Bronchial epithelial cell (primary cell): ENCODE measurements at regions not wholly inside any gene's neighbourhood (a gene's known extent, or its start where the extent isn't known, plus 50 kb on each side); places are given as distances from the start of the nearest gene placed in this dataset.

Experiments
- DNase-seq: peaks from one replicate; pipeline ENCODE4 v3.0.0-alpha.2; 2010; ENCODE audit warnings: low read depth
- FAIRE-seq: peaks from 2 replicates; lab custom pipeline; 2011; peaks lifted over from hg19 to GRCh38; lab: Jason Lieb, UNC
- H3K27me3 ChIP-seq: 2 replicates; pipeline ENCODE4 v1.5.1; 2011; ENCODE audit warnings: low read length; ENCODE audit not compliant: control insufficient read depth, insufficient read depth
- H3K36me3 ChIP-seq: 2 replicates; pipeline ENCODE4 v1.5.1; 2011; ENCODE audit warnings: low read length; ENCODE audit not compliant: control insufficient read depth, insufficient read depth
- H3K4me3 ChIP-seq: 2 replicates; pipeline ENCODE4 v1.5.1; 2011; ENCODE audit warnings: mild to moderate bottlenecking, low read depth, low read length, control low read depth
- TF ChIP-seq, protein P1 (sequence below): IDR thresholded peaks from 2 replicates; pipeline ENCODE4 v1.5.1; 2011; ENCODE audit warnings: mild to moderate bottlenecking, moderate library complexity, low read length, control low read depth, inconsistent platforms; ENCODE audit not compliant: insufficient read depth, severe bottlenecking

DNA sequence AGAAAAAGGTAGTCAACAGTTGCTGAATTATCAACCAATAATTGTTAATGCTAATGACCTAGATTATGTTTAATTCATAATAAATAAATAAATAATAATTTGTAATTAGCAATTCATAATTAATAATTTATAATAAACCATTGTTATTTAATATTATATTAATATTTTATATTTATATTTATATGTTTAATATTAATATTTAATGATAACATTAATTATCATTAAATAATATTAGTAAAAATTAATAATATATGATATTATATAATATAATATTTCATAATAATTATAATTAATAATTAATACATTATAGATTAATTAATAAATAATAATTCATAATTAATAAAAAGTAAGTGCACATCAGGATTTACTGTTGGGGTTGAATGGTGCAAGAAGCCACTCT is 389.4 kb upstream of the RGPD4 start:
- FAIRE-seq, result no peak
- TF ChIP-seq, protein P1, sequence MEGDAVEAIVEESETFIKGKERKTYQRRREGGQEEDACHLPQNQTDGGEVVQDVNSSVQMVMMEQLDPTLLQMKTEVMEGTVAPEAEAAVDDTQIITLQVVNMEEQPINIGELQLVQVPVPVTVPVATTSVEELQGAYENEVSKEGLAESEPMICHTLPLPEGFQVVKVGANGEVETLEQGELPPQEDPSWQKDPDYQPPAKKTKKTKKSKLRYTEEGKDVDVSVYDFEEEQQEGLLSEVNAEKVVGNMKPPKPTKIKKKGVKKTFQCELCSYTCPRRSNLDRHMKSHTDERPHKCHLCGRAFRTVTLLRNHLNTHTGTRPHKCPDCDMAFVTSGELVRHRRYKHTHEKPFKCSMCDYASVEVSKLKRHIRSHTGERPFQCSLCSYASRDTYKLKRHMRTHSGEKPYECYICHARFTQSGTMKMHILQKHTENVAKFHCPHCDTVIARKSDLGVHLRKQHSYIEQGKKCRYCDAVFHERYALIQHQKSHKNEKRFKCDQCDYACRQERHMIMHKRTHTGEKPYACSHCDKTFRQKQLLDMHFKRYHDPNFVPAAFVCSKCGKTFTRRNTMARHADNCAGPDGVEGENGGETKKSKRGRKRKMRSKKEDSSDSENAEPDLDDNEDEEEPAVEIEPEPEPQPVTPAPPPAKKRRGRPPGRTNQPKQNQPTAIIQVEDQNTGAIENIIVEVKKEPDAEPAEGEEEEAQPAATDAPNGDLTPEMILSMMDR, result no peak
- no peaks in the 10 kb centered on the region for H3K27me3 ChIP-seq
- no peaks in the 10 kb centered on the region for H3K36me3 ChIP-seq
- H3K4me3 ChIP-seq, result no peak overlapping the region
- no peak for DNase-seq

DNA sequence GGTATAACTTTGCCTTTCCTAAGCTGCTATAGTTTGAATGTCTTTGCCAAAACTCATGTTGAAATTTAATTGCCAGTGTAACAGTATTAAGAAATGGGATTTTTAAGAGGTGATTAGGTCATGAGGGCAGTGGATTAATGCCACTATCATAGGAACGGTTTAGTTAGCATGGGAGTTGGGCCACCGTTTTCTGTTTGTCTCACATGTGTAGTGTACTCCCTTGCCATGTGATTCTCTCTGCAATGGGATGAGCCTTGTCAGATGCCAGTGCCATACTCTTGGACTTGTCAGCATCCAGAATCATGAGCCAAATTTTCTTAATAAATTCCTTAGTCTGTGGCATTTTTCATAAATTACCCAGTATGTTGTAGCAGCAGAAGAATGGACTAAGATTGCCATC is 388.9 kb upstream of the RGPD4 start:
- TF ChIP-seq, protein P1, result no peak
- no peaks in the 10 kb centered on the region for H3K36me3 ChIP-seq
- DNase-seq (no peak), FAIRE-seq (no peak)
- H3K4me3 ChIP-seq, result no peak overlapping the region
- H3K27me3 ChIP-seq, result no peaks in the 10 kb centered on the region

- Histone ChIP-seq H3K36me3 (no peaks in the 10 kb centered on the region), H3K4me3 (no peak overlapping the region), H3K27me3 (no peaks in the 10 kb centered on the region)
- DNase-seq (no peak), FAIRE-seq (no peak)
- TF ChIP-seq, protein P1, result no peak
Measured at GRCh38 chr2:107448160-107448559, 378.5 kb upstream of the RGPD4 start.

GRCh38 chr2:107461301-107461700 is 365.4 kb upstream of the RGPD4 start:
- no peaks in the 10 kb centered on the region for H3K36me3 ChIP-seq
- no peak for FAIRE-seq
- TF ChIP-seq, protein P1, result no peak

GRCh38 chr2:107462181-107462580 is 364.5 kb upstream of the RGPD4 start:
- TF ChIP-seq, protein P1, result no peak
- Histone ChIP-seq H3K36me3 (no peaks in the 10 kb centered on the region), H3K27me3 (no peaks in the 10 kb centered on the region), H3K4me3 (no peak overlapping the region)
- FAIRE-seq, result no peak
- DNase-seq, result no peak

More at GRCh38 chr2:107461301-107461700, 365.4 kb upstream of the RGPD4 start:
- no peaks in the 10 kb centered on the region for H3K27me3 ChIP-seq
- H3K4me3 ChIP-seq, result no peak overlapping the region
- DNase-seq, result no peak

GRCh38 chr2:107466241-107466640 is 360.5 kb upstream of the RGPD4 start:
- TF ChIP-seq, protein P1, result no peak
- Histone ChIP-seq H3K36me3 (no peaks in the 10 kb centered on the region), H3K27me3 (no peaks in the 10 kb centered on the region), H3K4me3 (no peak overlapping the region)
- no peak for DNase-seq
- no peak for FAIRE-seq
